Neural cell (in vitro differentiated cells): ENCODE measurements at regions not wholly inside any gene's neighbourhood (a gene's known extent, or its start where the extent isn't known, plus 50 kb on each side); places are given as distances from the start of the nearest gene placed in this dataset.
"Not testable (repeated sequence)": the region's sequence is repeated elsewhere in the genome, so short reads cannot be mapped to it uniquely, and the experiment has no call there.

Experiments used
- H2AFZ ChIP-seq: fragments of 200-600, 300-800 bp; sonication (generic), shearing (Covaris generic); 2 replicates; pipeline ENCODE4 v1.6.0; 2014; ENCODE audit warnings: low read depth, mild to moderate bottlenecking, antibody characterized with exemption, low read length, moderate library complexity
- H3F3A ChIP-seq: fragments of 200-600 bp; shearing (Covaris generic); 2 replicates; pipeline ENCODE4 v1.6.1; 2016; ENCODE audit warnings: mild to moderate bottlenecking, moderate library complexity, mixed read lengths, antibody characterized with exemption, low read length; ENCODE audit not compliant: insufficient read depth, poor library complexity, severe bottlenecking
- H3K27ac ChIP-seq: fragments of 200-600, 300-800 bp; sonication (generic), shearing (Covaris generic); 2 replicates; pipeline ENCODE4 v1.5.1; 2014; ENCODE audit warnings: mild to moderate bottlenecking, low read length, moderate library complexity
- H3K27me3 ChIP-seq: fragments of 300-800, 200-600 bp; sonication (generic), shearing (Covaris generic); 2 replicates; pipeline ENCODE4 v1.6.0; 2014; ENCODE audit warnings: mild to moderate bottlenecking, low read depth, low read length, moderate library complexity; ENCODE audit not compliant: insufficient read depth
- H3K36me3 ChIP-seq: fragments of 300-800, 200-600 bp; sonication (generic), shearing (Covaris generic); 2 replicates; pipeline ENCODE4 v1.5.1; 2014; ENCODE audit warnings: mild to moderate bottlenecking, antibody characterized with exemption, low read length, moderate library complexity; ENCODE audit not compliant: insufficient read depth
- H3K4me2 ChIP-seq: fragments of 300-800, 200-600 bp; sonication (generic), shearing (Covaris generic); 2 replicates; pipeline ENCODE4 v1.6.0; 2014; ENCODE audit warnings: mild to moderate bottlenecking, low read length
- H3K4me3 ChIP-seq: fragments of 300-800, 200-600 bp; sonication (generic), shearing (Covaris generic); 2 replicates; pipeline ENCODE4 v1.5.1; 2014; ENCODE audit warnings: mild to moderate bottlenecking, low read length, moderate library complexity
- H3K79me2 ChIP-seq: fragments of 200-600 bp; shearing (Covaris generic); replicated peaks from 2 replicates; pipeline ENCODE4 v1.6.0; 2014; ENCODE audit warnings: mild to moderate bottlenecking, low read length, moderate library complexity; ENCODE audit not compliant: insufficient read depth
- H3K9ac ChIP-seq: fragments of 300-800, 200-600 bp; sonication (generic), shearing (Covaris generic); 2 replicates; pipeline ENCODE4 v1.6.1; 2016; ENCODE audit warnings: mild to moderate bottlenecking, low read length, mixed read lengths
- H3K9me2 ChIP-seq: fragments of 200-600 bp; shearing (Covaris generic); 2 replicates; pipeline ENCODE4 v1.6.1; 2016; ENCODE audit warnings: mild to moderate bottlenecking, low read length, mixed read lengths; ENCODE audit not compliant: insufficient read depth
- H3K9me3 ChIP-seq: fragments of 200-600, 300-800 bp; sonication (generic), shearing (Covaris generic); 2 replicates; pipeline ENCODE4 v1.6.1; 2016; ENCODE audit warnings: mild to moderate bottlenecking, mixed run types, low read length, moderate library complexity, mixed read lengths
- H4K20me1 ChIP-seq: fragments of 200-600 bp; shearing (Covaris generic); 2 replicates; pipeline ENCODE4 v1.6.1; 2016; ENCODE audit warnings: mild to moderate bottlenecking, mixed run types; ENCODE audit not compliant: insufficient read depth
- CTCF ChIP-seq: fragments of 450-650 bp; IDR thresholded peaks from 2 replicates; pipeline ENCODE4 v1.5.1; 2014; ENCODE audit warnings: antibody characterized with exemption, mild to moderate bottlenecking, moderate library complexity; ENCODE audit not compliant: poor library complexity, severe bottlenecking
- EP300 ChIP-seq: fragments of 450-650 bp; conservative IDR thresholded peaks from 2 replicates; pipeline ENCODE4 v1.6.1; 2014; ENCODE audit warnings: antibody characterized with exemption, mild to moderate bottlenecking, moderate library complexity; ENCODE audit not compliant: poor library complexity, severe bottlenecking
- EZH2 ChIP-seq: fragments of 200-600, 300-800 bp; shearing (Covaris generic), sonication (generic); IDR thresholded peaks from 2 replicates; pipeline ENCODE4 v1.6.1; 2014; ENCODE audit warnings: antibody characterized with exemption, low read length, borderline replicate concordance, mild to moderate bottlenecking; ENCODE audit not compliant: insufficient read depth, poor library complexity, severe bottlenecking
- MXI1 ChIP-seq: fragments of 450-650 bp; conservative IDR thresholded peaks from 2 replicates; pipeline ENCODE4 v1.6.1; 2014; ENCODE audit warnings: antibody characterized with exemption, mild to moderate bottlenecking; ENCODE audit not compliant: poor library complexity, severe bottlenecking
- POLR2AphosphoS5 ChIP-seq: IDR thresholded peaks from 2 replicates; pipeline ENCODE4 v1.6.1; 2012
- RAD21 ChIP-seq: fragments of 450-650 bp; conservative IDR thresholded peaks from 2 replicates; pipeline ENCODE4 v1.6.1; 2014; ENCODE audit warnings: antibody characterized with exemption, mild to moderate bottlenecking, moderate library complexity
- REST ChIP-seq: IDR thresholded peaks from 2 replicates; pipeline ENCODE4 v1.6.1; 2012; ENCODE audit warnings: borderline replicate concordance
- SMC3 ChIP-seq: fragments of 450-650 bp; conservative IDR thresholded peaks from 2 replicates; pipeline ENCODE4 v1.6.1; 2014; ENCODE audit warnings: antibody characterized with exemption, mild to moderate bottlenecking, moderate library complexity; ENCODE audit not compliant: poor library complexity
- TAF1 ChIP-seq: IDR thresholded peaks from 2 replicates; pipeline ENCODE4 v1.6.1; 2012; ENCODE audit warnings: low read depth

GRCh38 chr1:118555638-118556037 is 370.6 kb upstream of the SPAG17 start:
- Histone ChIP-seq H3K4me2 (no peak overlapping the region), H3K27ac (no peak overlapping the region), H3K9me3 (no peaks in the 10 kb centered on the region), H4K20me1 (no peaks in the 10 kb centered on the region), H3K36me3 (no peaks in the 10 kb centered on the region), H2AFZ (no peak overlapping the region), H3F3A (no peaks in the 10 kb centered on the region), H3K27me3 (no peaks in the 10 kb centered on the region), H3K9ac (no peak overlapping the region), H3K9me2 (no peaks in the 10 kb centered on the region), H3K4me3 (no peak overlapping the region), H3K79me2 (no peaks in the 10 kb centered on the region)
- TF ChIP-seq MXI1 (no peak), EZH2 (no peak), SMC3 (no peak), RAD21 (no peak), POLR2AphosphoS5 (no peak), EP300 (no peak), CTCF (no peak), TAF1 (no peak), REST (no peak)

- Histone ChIP-seq H3K4me2 (no peak overlapping the region), H3K9me3 (no peaks in the 10 kb centered on the region), H3K27ac (no peak overlapping the region), H3K27me3 (no peaks in the 10 kb centered on the region), H3K9me2 (no peaks in the 10 kb centered on the region), H3K79me2 (no peaks in the 10 kb centered on the region), H2AFZ (no peak overlapping the region), H3F3A (no peaks in the 10 kb centered on the region), H3K4me3 (no peak overlapping the region), H3K36me3 (no peaks in the 10 kb centered on the region), H4K20me1 (no peaks in the 10 kb centered on the region), H3K9ac (no peak overlapping the region)
- no peak for TF ChIP-seq REST
- TF ChIP-seq MXI1: no peak
- no peak for TF ChIP-seq TAF1
- no peak for TF ChIP-seq CTCF
- no peak for TF ChIP-seq SMC3
- TF ChIP-seq EZH2: no peak
- TF ChIP-seq EP300: no peak
- TF ChIP-seq POLR2AphosphoS5: no peak
- TF ChIP-seq RAD21: no peak
Measured at GRCh38 chr1:118535901-118536300, 350.9 kb upstream of the SPAG17 start.

- not testable (repeated sequence) for H3K4me3 ChIP-seq, H3K9ac ChIP-seq, H3K79me2 ChIP-seq, H3F3A ChIP-seq, H4K20me1 ChIP-seq, H3K9me2 ChIP-seq, H3K27ac ChIP-seq, H2AFZ ChIP-seq, H3K9me3 ChIP-seq, H3K4me2 ChIP-seq, H3K36me3 ChIP-seq, H3K27me3 ChIP-seq
Measured at GRCh38 chr1:118511922-118512321, 326.9 kb upstream of the SPAG17 start.
